HG02938 (cell line): ENCODE measurements at regions not wholly inside any gene's neighbourhood (a gene's known extent, or its start where the extent isn't known, plus 50 kb on each side); places are given as distances from the start of the nearest gene placed in this dataset.
"Not testable (repeated sequence)": the region's sequence is repeated elsewhere in the genome, so short reads cannot be mapped to it uniquely, and the experiment has no call there.

Experiments used
- ATAC-seq: cut with Tn5 transposase; IDR thresholded peaks from one replicate; pipeline ENCODE4 v1.9.1; 2021; ENCODE audit warnings: mild to moderate bottlenecking, moderate library complexity; ENCODE audit not compliant: unreplicated experiment

DNA sequence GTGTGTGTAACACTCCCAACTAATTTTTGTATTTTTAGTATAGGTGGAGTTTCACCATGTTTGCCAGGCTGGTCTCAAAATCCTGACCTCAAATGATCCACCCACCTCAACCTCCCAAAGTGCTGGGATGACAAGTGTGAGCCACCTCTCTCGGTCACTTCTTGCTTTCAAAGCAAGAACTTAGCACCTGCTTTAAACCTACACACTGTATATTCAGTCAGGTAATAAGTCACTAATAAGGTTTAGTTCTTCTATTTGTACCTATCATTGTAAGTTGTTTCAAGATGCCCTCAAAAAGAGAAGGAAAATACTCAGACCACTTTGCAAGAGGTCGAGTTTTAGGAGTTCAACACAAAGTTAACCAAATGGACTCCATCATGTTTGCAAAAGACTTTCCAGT, 431.3 kb downstream of the MRPL39 start:
- ATAC-seq: peak; percentile 72

GRCh38 chr21:25171438-25171837, 435.8 kb downstream of the MRPL39 start:
- no peak for ATAC-seq

- ATAC-seq: no peak
These were observed 436.6 kb downstream of the MRPL39 start for GRCh38 chr21:25170681-25171080.

- no peak for ATAC-seq
These were observed 437.9 kb downstream of the MRPL39 start for GRCh38 chr21:25169370-25169769.

- not testable (repeated sequence) for ATAC-seq
These were observed 440.4 kb downstream of the MRPL39 start for GRCh38 chr21:25166904-25167303.

DNA sequence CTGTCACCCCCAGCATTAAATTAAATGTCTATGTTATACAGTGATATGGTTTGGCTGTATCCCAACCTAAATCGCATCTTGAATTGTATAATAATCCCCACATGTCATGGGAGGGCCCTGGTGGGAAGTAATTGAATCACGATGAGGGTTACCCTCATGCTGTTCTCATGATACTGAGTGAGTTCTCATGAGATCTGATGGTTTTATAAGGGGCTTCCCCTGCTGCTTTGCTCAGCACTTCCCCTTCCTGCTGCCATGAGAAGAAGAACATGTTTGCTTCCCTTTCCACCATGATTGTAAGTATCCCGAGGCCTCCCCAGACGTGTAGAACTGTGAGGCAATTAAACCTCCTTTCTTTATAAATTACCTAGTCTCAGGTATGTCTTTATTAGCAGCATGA, 445.7 kb downstream of the MRPL39 start:
- ATAC-seq: no peak

DNA sequence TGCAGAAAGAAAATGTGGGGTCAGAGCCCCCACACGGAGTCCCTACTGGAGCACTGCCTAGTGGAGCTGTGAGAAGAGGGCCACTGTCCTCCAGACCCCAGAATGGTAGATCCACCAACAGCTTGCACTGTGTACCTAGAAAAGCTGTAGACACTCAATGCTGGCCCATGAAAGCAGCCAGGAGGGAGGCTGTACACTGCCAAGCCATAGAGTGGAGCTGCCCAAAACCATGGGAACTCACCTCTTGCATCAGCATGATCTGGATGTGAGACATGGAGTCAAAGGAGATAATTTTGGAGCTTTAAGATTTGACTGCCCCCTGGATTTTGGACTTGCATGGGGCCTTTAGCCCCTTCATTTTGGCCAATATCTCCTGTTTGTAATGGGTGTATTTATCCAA, 452.3 kb downstream of the MRPL39 start:
- ATAC-seq: not testable (repeated sequence)

DNA sequence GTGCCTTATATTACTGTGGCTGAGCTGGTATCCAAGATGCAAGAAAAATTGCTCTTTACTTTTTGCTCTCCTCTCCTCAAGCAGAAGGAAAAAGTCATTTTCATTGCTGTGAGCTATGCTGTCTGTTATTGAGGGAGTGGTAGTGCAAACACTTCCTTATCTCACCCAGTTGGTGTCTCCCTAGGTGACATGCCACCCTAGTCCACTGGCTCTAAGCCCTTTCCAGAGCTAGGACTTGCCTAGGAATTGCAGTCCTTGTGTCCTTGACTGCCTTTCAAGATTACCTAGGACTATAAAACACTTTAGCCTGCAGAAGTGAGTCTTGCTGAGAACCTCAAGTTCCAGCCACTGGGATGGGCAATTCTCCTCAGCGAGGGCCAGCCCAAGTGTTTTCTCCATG, 458.3 kb downstream of the MRPL39 start:
- ATAC-seq: no peak

- ATAC-seq: no peak
These were observed 467.9 kb downstream of the MRPL39 start for GRCh38 chr21:25139414-25139813.

GRCh38 chr21:25133939-25134338, 473.3 kb downstream of the MRPL39 start:
- ATAC-seq: no peak

- ATAC-seq: no peak
These were observed 479.5 kb downstream of the MRPL39 start for GRCh38 chr21:25127811-25128210.

- ATAC-seq: no peak
These were observed 480.3 kb downstream of the MRPL39 start for GRCh38 chr21:25127007-25127406.

GRCh38 chr21:25126564-25126963, 480.7 kb downstream of the MRPL39 start:
- ATAC-seq: no peak

GRCh38 chr21:25118648-25119047, 488.6 kb downstream of the MRPL39 start:
- no peak for ATAC-seq

DNA sequence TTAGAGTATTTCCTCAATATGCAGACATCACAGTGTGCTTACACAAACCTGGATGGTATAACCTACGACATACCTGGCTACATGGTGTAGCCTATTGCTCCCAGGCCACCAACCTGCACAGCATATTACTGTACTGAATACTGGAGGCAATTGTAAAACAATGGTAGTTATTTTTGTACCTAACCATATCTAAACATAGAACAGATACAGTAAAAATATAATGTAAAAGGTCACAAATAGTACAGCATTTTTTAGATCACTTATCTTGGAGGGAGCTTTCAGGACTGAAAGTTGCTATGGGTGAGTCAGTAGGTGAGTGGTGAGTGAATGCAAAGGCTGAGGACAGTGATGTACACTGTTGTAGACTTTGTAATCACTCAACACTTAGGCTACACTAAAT, 492.3 kb downstream of the MRPL39 start:
- peak; percentile 92 for ATAC-seq

DNA sequence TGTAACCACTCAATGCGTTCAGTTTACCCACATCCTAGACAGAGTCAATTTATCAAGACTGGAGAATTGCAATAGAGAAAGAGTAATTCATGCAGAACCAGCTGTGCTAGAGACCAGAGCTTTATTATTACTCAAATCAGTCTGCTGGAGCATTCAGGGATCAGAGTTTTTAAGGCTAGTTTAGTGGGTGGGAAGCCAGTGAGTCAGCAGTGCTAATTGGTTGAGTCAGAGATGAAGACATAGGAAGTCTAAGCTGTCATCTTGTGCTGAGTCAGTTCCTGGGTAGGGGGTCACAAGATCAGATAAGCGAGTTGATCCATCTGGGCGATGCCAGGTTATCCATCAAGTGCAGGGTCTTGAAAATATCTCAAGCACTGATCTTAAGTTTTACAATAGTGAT, 499.6 kb downstream of the MRPL39 start:
- ATAC-seq: no peak

DNA sequence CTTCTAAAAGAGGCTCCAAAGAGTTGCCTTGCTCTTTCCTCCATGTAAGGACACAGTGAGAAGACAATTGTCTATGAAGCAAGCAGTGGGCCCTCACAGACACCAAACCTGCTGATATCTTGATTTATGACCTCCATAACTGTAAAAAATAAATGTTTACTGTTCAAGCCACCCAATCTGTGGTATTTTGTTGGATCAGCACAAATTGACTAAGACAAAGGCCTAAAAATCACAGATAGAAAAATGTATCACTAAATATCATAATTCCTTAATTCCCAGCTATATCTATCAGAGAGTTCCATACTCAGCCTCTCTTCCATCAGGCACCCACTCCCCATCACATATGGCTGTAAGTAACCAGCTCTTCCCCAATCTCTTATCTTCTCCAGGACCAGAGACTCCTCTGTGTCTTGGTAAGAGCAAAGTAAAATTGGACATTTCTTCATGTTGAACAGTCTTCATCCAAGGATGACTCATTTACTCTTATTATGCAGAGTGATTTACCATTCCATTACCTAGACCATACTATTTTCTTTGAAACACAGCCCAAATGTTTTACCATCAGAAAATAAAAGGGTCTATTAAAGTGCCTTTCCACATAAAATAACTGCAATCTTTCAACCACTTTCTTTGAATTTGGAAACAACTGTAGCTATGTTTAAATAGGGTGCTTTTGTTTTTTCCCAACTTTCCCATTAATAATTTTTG, 503.6 kb downstream of the MRPL39 start:
- no peak for ATAC-seq

- ATAC-seq: no peak
These were observed 509.6 kb downstream of the MRPL39 start for GRCh38 chr21:25097648-25098047.

DNA sequence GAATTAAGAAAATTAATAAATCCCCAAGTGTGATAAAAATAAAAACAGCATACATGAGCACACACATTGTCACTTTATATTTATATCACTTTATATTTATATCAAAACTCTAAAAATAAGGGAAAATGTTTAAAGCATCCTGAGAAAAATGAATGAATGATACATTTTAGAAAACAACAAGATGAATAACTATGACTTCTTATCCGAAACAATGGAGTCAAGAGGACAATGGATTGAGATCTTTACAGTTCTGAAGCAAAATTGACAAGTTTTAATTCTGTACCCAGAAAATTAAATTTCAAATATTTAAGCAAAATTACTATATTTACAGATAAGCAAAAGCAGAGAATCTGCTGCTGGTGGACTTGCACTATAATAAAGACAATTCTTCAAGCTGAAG, 512.6 kb downstream of the MRPL39 start:
- no peak for ATAC-seq

- ATAC-seq: no peak
These were observed 514.8 kb downstream of the MRPL39 start for GRCh38 chr21:25092441-25093011.

- ATAC-seq: no peak
These were observed 526.2 kb downstream of the MRPL39 start for GRCh38 chr21:25081096-25081495.

- ATAC-seq: peak; percentile 54
These were observed 526.6 kb downstream of the MRPL39 start for GRCh38 chr21:25080661-25081060.

GRCh38 chr21:25080141-25080540, 527.1 kb downstream of the MRPL39 start:
- no peak for ATAC-seq
